Right lobe of liver (tissue), 4 donors: ENCODE measurements at regions not wholly inside any gene's neighbourhood (a gene's known extent, or its start where the extent isn't known, plus 50 kb on each side); places are given as distances from the start of the nearest gene placed in this dataset.

Experiments used
- POLR2A ChIP-seq: fragments of 450-650 bp; IDR thresholded peaks from one replicate; pipeline ENCODE4 v1.6.1; 2017; ENCODE audit warnings: antibody characterized with exemption, mild to moderate bottlenecking
- TF ChIP-seq, protein P1 (sequence below), 4 donors: fragments of 200-600 bp in 3 of 4; fragments of 450-650 bp in 1 of 4; IDR thresholded peaks; one replicate each; pipeline versions ENCODE4 v1.5.1 to v1.8.0; 2016 to 2022; ENCODE audit warnings: antibody characterized with exemption in 4 of 4, mild to moderate bottlenecking in 2 of 4
- donor health status: DM: no; HTN: no; CAD: no.
- donor health status: DM: no; HTN: no; CAD: no.
- donor health status: DM: no; HTN: yes; CAD: no.

DNA sequence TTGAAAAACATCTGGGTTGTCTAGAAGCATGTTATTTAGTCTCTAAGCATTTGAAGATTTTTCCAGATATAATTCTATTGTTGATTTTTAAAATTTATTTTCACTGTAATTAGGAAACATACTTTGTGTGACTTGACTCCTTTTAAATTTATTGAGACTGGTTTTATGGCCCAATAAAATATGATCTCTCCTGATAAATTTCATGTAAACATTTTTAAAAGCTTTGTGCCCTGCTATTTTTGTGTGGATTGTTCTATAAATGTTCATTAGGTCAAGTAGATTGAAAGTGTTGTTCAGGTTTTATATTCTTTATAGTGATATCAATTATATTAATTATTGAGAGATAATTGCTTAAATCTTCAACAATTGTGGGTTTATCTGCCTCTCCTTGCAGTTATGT is 105.4 kb downstream of the RFX6 start:
- TF ChIP-seq, protein P1, sequence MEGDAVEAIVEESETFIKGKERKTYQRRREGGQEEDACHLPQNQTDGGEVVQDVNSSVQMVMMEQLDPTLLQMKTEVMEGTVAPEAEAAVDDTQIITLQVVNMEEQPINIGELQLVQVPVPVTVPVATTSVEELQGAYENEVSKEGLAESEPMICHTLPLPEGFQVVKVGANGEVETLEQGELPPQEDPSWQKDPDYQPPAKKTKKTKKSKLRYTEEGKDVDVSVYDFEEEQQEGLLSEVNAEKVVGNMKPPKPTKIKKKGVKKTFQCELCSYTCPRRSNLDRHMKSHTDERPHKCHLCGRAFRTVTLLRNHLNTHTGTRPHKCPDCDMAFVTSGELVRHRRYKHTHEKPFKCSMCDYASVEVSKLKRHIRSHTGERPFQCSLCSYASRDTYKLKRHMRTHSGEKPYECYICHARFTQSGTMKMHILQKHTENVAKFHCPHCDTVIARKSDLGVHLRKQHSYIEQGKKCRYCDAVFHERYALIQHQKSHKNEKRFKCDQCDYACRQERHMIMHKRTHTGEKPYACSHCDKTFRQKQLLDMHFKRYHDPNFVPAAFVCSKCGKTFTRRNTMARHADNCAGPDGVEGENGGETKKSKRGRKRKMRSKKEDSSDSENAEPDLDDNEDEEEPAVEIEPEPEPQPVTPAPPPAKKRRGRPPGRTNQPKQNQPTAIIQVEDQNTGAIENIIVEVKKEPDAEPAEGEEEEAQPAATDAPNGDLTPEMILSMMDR (IDR thresholded peaks at IDR 0.05): no peak
- TF ChIP-seq POLR2A: no peak
